K562 (cell line): ENCODE measurements at regions not wholly inside any gene's neighbourhood (a gene's known extent, or its start where the extent isn't known, plus 50 kb on each side); places are given as distances from the start of the nearest gene placed in this dataset.

Source experiments
- BACH1 ChIP-seq: fragments of 200-800 bp; sonication (Bioruptor generic); IDR thresholded peaks from 2 replicates; pipeline ENCODE4 v1.6.1; 2016; ENCODE audit warnings: missing genetic modification characterization, missing compliant biosample characterization
- CTCF ChIP-seq, 3 experiments: IDR thresholded peaks in 2 of 3; conservative IDR thresholded peaks in 1 of 3; 2 replicates each; pipeline ENCODE4 v1.5.1; 2011 to 2012; ENCODE audit warnings: low read length in 3 of 3, mild to moderate bottlenecking in 3 of 3, control low read depth in 2 of 3, improper control_type of control experiment in 1 of 3, inconsistent platforms in 1 of 3, low read depth in 1 of 3, mixed read lengths in 1 of 3, moderate library complexity in 1 of 3; ENCODE audit not compliant: insufficient read depth in 2 of 3
- E2F4 ChIP-seq: sonication (generic); formaldehyde crosslinking; IDR thresholded peaks from 2 replicates; pipeline ENCODE4 v1.8.0; 2022; ENCODE audit warnings: mild to moderate bottlenecking, low read depth, missing genetic modification reagents
- ELF4 ChIP-seq: fragments of 450-650 bp; formaldehyde crosslinking; IDR thresholded peaks from 2 replicates; pipeline ENCODE4 v1.4.0; 2022; ENCODE audit warnings: missing genetic modification characterization
- HOMEZ ChIP-seq: fragments of 250-450 bp; sonication (Bioruptor Pico); IDR thresholded peaks from 2 replicates; pipeline ENCODE4 v1.4.0; 2020; ENCODE audit warnings: mild to moderate bottlenecking, moderate library complexity
- JUN ChIP-seq, 2 experiments: sonication (generic) in 1 of 2; formaldehyde crosslinking in 1 of 2; IDR thresholded peaks; 2 replicates each; pipeline versions ENCODE4 v1.6.1 to v1.8.0; 2012 to 2022; ENCODE audit warnings: borderline replicate concordance in 2 of 2, mild to moderate bottlenecking in 2 of 2, improper control_type of control experiment in 1 of 2, low read depth in 1 of 2, low read length in 1 of 2, missing genetic modification reagents in 1 of 2
- MEF2A ChIP-seq: IDR thresholded peaks from 2 replicates; pipeline ENCODE4 v1.6.1; 2011; ENCODE audit warnings: low read depth, mild to moderate bottlenecking, low read length, moderate library complexity; ENCODE audit not compliant: control insufficient read depth
- NFRKB ChIP-seq: fragments of 450-650 bp; IDR thresholded peaks from 2 replicates; pipeline ENCODE4 v1.6.1; 2016; ENCODE audit warnings: low read depth
- NFXL1 ChIP-seq: fragments of 450-650 bp; formaldehyde crosslinking; IDR thresholded peaks from 2 replicates; pipeline ENCODE4 v1.4.0; 2021; ENCODE audit warnings: mild to moderate bottlenecking
- NRF1 ChIP-seq, 2 experiments: fragments of 450-650 bp; IDR thresholded peaks in 1 of 2; conservative IDR thresholded peaks in 1 of 2; 2 replicates each; pipeline ENCODE4 v1.6.1; 2014; ENCODE audit warnings: mild to moderate bottlenecking in 2 of 2
- RBM17 ChIP-seq: fragments of 200-400 bp; formaldehyde crosslinking; IDR thresholded peaks from 2 replicates; pipeline ENCODE4 v1.6.1; 2017; ENCODE audit warnings: low read depth, mild to moderate bottlenecking, low read length, borderline replicate concordance
- ZBTB9 ChIP-seq: fragments of 450-650 bp; formaldehyde crosslinking; IDR thresholded peaks from 2 replicates; pipeline ENCODE4 v1.4.0; 2020; ENCODE audit warnings: mild to moderate bottlenecking, moderate library complexity
- ZHX1 ChIP-seq: fragments of 150-350 bp; conservative IDR thresholded peaks from 2 replicates; pipeline ENCODE4 v1.6.1; 2014; ENCODE audit warnings: low read length
- ZKSCAN1 ChIP-seq: fragments of 150-350 bp; IDR thresholded peaks from 2 replicates; pipeline ENCODE4 v1.6.1; 2016; ENCODE audit warnings: low read depth, low read length

GRCh38 chr4:91684955-91685354 lies 618.8 kb upstream of the GRID2 start:
- no peak for TF ChIP-seq CTCF (IDR thresholded peaks at IDR 0.05 in 2 of 3, conservative IDR thresholded peaks at IDR 0.05 in 1 of 3; ENCODE audit: insufficient read depth in 2 of 3, low read depth in 1 of 3, low read length in 3 of 3)
- TF ChIP-seq ZBTB9 (CRISPR knock-in tag), result no peak
- TF ChIP-seq MEF2A, result no peak
- no peak for TF ChIP-seq RBM17
- no peak for TF ChIP-seq ZHX1
- TF ChIP-seq BACH1 (tag), result no peak
- TF ChIP-seq ELF4 (CRISPR knock-in tag), result no peak
- no peak for TF ChIP-seq NFRKB
- no peak for TF ChIP-seq JUN (IDR thresholded peaks at IDR 0.05; ENCODE audit: borderline replicate concordance, low read depth, low read length)
- TF ChIP-seq JUN (CRISPR knock-in tag; IDR thresholded peaks at IDR 0.05; ENCODE audit: borderline replicate concordance), result no peak
- TF ChIP-seq HOMEZ (CRISPR knock-in tag), result no peak
- TF ChIP-seq NFXL1 (CRISPR knock-in tag), result no peak
- no peak for TF ChIP-seq E2F4
- TF ChIP-seq NRF1 (conservative IDR thresholded peaks at IDR 0.05 in 1 of 2, IDR thresholded peaks at IDR 0.05 in 1 of 2), result no peak
- no peak for TF ChIP-seq ZKSCAN1
